Endothelial cell of umbilical vein (primary cell): ENCODE measurements at regions not wholly inside any gene's neighbourhood (a gene's known extent, or its start where the extent isn't known, plus 50 kb on each side); places are given as distances from the start of the nearest gene placed in this dataset.

Experiments used
- BruUV-seq: library from RNA; stranded (reverse); fragments of 400-500 nt; replicated peaks from 2 replicates; lab custom pipeline; 2021; lab: Mats Ljungman, UMichigan
- CTCF ChIA-PET: fragments of 300-600, 350-600 bp; sonication (Branson Sonifier 250); formaldehyde crosslinking; loops from one replicate; lab custom pipeline; 2021; ENCODE audit warnings: antibody characterized with exemption, inconsistent platforms; lab: Charles Lee
- POLR2A ChIA-PET: fragments of 300-600, 350-600 bp; sonication (Branson Sonifier 250); formaldehyde crosslinking; loops from one replicate; lab custom pipeline; 2021; ENCODE audit warnings: antibody characterized with exemption, inconsistent platforms; lab: Charles Lee
- DNase-seq: peaks from one replicate; pipeline ENCODE4 v3.0.0-alpha.2; 2011; ENCODE audit warnings: low read depth, low spot score
- FAIRE-seq: peaks from 2 replicates; lab custom pipeline; 2011; peaks lifted over from hg19 to GRCh38; lab: Jason Lieb, UNC
- H2AFZ ChIP-seq: 2 replicates; pipeline ENCODE4 v1.6.0; 2012; ENCODE audit warnings: low read depth, low read length, control low read depth, inconsistent platforms
- H3K27ac ChIP-seq: 2 replicates; pipeline ENCODE4 v1.5.1; 2011; ENCODE audit warnings: low read depth, mild to moderate bottlenecking, control low read depth, low read length, moderate library complexity; ENCODE audit not compliant: insufficient read depth
- H3K27me3 ChIP-seq, 2 experiments: 2 replicates each; pipeline versions ENCODE4 v1.6.0 to v1.6.1; 2011; ENCODE audit warnings: low read length in 2 of 2, mixed read lengths in 1 of 2; ENCODE audit not compliant: control insufficient read depth in 2 of 2, insufficient read depth in 2 of 2
- H3K36me3 ChIP-seq, 2 experiments: 2 replicates in 1 of 2; 3 replicates in 1 of 2; pipeline ENCODE4 v1.5.1; 2011; ENCODE audit warnings: low read length in 2 of 2, mild to moderate bottlenecking in 1 of 2, moderate library complexity in 1 of 2; ENCODE audit not compliant: control insufficient read depth in 2 of 2, insufficient read depth in 2 of 2; ENCODE audit errors: extremely low read depth in 1 of 2
- H3K4me1 ChIP-seq: 3 replicates; pipeline ENCODE4 v1.5.1; 2011; ENCODE audit warnings: mild to moderate bottlenecking, low read length; ENCODE audit not compliant: control insufficient read depth, insufficient read depth; ENCODE audit errors: extremely low read depth
- H3K4me2 ChIP-seq: 2 replicates; pipeline ENCODE4 v1.6.1; 2011; ENCODE audit warnings: low read length, control low read depth, mixed read lengths; ENCODE audit not compliant: insufficient read depth
- H3K4me3 ChIP-seq, 3 experiments: fragments of 200-600 bp in 1 of 3; sonication (generic), shearing (Covaris generic) in 1 of 3; replicated peaks in 1 of 3; 2 replicates each; pipeline ENCODE4 v1.5.1; 2011 to 2016; ENCODE audit warnings: control low read depth in 3 of 3, low read length in 3 of 3, mild to moderate bottlenecking in 2 of 3, inconsistent platforms in 1 of 3, low read depth in 1 of 3, moderate library complexity in 1 of 3; ENCODE audit not compliant: insufficient read depth in 1 of 3
- H3K79me2 ChIP-seq: 2 replicates; pipeline ENCODE4 v1.6.0; 2012; ENCODE audit warnings: low read length, inconsistent platforms; ENCODE audit not compliant: control insufficient read depth, insufficient read depth
- H3K9ac ChIP-seq: replicated peaks from 2 replicates; pipeline ENCODE3; 2011; ENCODE audit warnings: low read length, control low read depth; ENCODE audit not compliant: insufficient read depth; ENCODE audit errors: extremely low read depth
- H3K9me1 ChIP-seq: replicated peaks from 3 replicates; pipeline ENCODE4 v1.6.0; 2011; ENCODE audit warnings: mild to moderate bottlenecking, low read length; ENCODE audit not compliant: control insufficient read depth, insufficient read depth; ENCODE audit errors: extremely low read depth
- H3K9me3 ChIP-seq: replicated peaks from 2 replicates; pipeline ENCODE4 v1.5.1; 2012; ENCODE audit warnings: low read length, inconsistent platforms; ENCODE audit not compliant: control insufficient read depth, insufficient read depth
- H4K20me1 ChIP-seq: replicated peaks from 2 replicates; pipeline ENCODE3; 2011; ENCODE audit warnings: mild to moderate bottlenecking, low read length; ENCODE audit not compliant: control insufficient read depth, insufficient read depth; ENCODE audit errors: extremely low read depth
- EZH2 ChIP-seq: IDR thresholded peaks from 2 replicates; pipeline ENCODE4 v1.6.1; 2012; ENCODE audit warnings: borderline replicate concordance, low read depth, mild to moderate bottlenecking, moderate library complexity, low read length, inconsistent platforms; ENCODE audit not compliant: severe bottlenecking
- FOS ChIP-seq: IDR thresholded peaks from 2 replicates; pipeline ENCODE4 v1.6.1; 2011; ENCODE audit warnings: mild to moderate bottlenecking, low read length, moderate library complexity, borderline replicate concordance; ENCODE audit not compliant: insufficient read depth
- GATA2 ChIP-seq: IDR thresholded peaks from 2 replicates; pipeline ENCODE4 v1.7.0; 2011; ENCODE audit warnings: low read depth, mild to moderate bottlenecking, moderate library complexity, mixed read lengths, low read length; ENCODE audit not compliant: insufficient read length, insufficient read depth
- JUN ChIP-seq: IDR thresholded peaks from 2 replicates; pipeline ENCODE4 v1.6.1; 2011; ENCODE audit warnings: borderline replicate concordance, low read depth; ENCODE audit not compliant: insufficient read length, insufficient read depth
- MAX ChIP-seq: IDR thresholded peaks from 2 replicates; pipeline ENCODE4 v1.6.1; 2011; ENCODE audit not compliant: insufficient read depth, insufficient read length
- MYC ChIP-seq: IDR thresholded peaks from one replicate; pipeline ENCODE4 v1.6.1; 2011; ENCODE audit warnings: mild to moderate bottlenecking, low read depth, low read length
- POLR2A ChIP-seq: IDR thresholded peaks from 2 replicates; pipeline ENCODE4 v1.6.1; 2012; ENCODE audit warnings: low read depth, mild to moderate bottlenecking, control low read depth, low read length
- POLR2AphosphoS5 ChIP-seq: IDR thresholded peaks from 2 replicates; pipeline ENCODE4 v1.6.1; 2012; ENCODE audit warnings: low read depth, mild to moderate bottlenecking, control low read depth, low read length, moderate library complexity; ENCODE audit not compliant: insufficient read depth
- dilution Hi-C: fragments of 300-500 bp; cut with MboI; formaldehyde crosslinking; loops from one replicate; pipeline ENCODE4 v1.15.0; 2019; ENCODE audit warnings: low sequenced_read_pairs; ENCODE audit not compliant: extremely low pct_ligation_motif_present
- intact Hi-C: fragments of 100-400 bp; cut with micrococcal nuclease; formaldehyde crosslinking; loops from one replicate; pipeline ENCODE4 v1.10.0; 2022
- TF ChIP-seq, protein P1 (sequence below), 2 donors: IDR thresholded peaks; 1 replicate in 1 of 2; 2 replicates in 1 of 2; pipeline ENCODE4 v1.5.1; 2011; ENCODE audit warnings: low read length in 2 of 2, mild to moderate bottlenecking in 2 of 2, moderate library complexity in 2 of 2, control low read depth in 1 of 2, inconsistent platforms in 1 of 2, low read depth in 1 of 2; ENCODE audit not compliant: insufficient read depth in 1 of 2; ENCODE audit errors: extremely low read depth in 1 of 2

GRCh38 chr18:65527879-65528633, 222.8 kb upstream of the CDH7 start:
- intact Hi-C loops: no loop called here
- H3K36me3 ChIP-seq: no peaks in the 10 kb centered on the region
- TF ChIP-seq MYC: no peak
- TF ChIP-seq JUN: no peak
- no peak for TF ChIP-seq GATA2
- TF ChIP-seq, protein P1, sequence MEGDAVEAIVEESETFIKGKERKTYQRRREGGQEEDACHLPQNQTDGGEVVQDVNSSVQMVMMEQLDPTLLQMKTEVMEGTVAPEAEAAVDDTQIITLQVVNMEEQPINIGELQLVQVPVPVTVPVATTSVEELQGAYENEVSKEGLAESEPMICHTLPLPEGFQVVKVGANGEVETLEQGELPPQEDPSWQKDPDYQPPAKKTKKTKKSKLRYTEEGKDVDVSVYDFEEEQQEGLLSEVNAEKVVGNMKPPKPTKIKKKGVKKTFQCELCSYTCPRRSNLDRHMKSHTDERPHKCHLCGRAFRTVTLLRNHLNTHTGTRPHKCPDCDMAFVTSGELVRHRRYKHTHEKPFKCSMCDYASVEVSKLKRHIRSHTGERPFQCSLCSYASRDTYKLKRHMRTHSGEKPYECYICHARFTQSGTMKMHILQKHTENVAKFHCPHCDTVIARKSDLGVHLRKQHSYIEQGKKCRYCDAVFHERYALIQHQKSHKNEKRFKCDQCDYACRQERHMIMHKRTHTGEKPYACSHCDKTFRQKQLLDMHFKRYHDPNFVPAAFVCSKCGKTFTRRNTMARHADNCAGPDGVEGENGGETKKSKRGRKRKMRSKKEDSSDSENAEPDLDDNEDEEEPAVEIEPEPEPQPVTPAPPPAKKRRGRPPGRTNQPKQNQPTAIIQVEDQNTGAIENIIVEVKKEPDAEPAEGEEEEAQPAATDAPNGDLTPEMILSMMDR (IDR thresholded peaks at IDR 0.05; ENCODE audit: extremely low read depth in 1 of 2, insufficient read depth in 1 of 2, low read depth in 1 of 2, low read length in 2 of 2): no peak
- no peak for TF ChIP-seq POLR2AphosphoS5
- no peak for TF ChIP-seq MAX
- no peak for TF ChIP-seq POLR2A
- TF ChIP-seq EZH2: no peak
- no peak for TF ChIP-seq FOS
- no peak overlapping the region for H3K4me2 ChIP-seq
- H3K4me3 ChIP-seq: no peak overlapping the region
- H2AFZ ChIP-seq: no peak overlapping the region
- dilution Hi-C loops: no loop called here
- H3K27me3 ChIP-seq: no peaks in the 10 kb centered on the region
- ChIA-PET POLR2A (no interaction called here), CTCF (no interaction called here)
- no peak overlapping the region for H3K27ac ChIP-seq
- H3K9me3 ChIP-seq: no peaks in the 10 kb centered on the region
- H3K9me1 ChIP-seq: no peaks in the 10 kb centered on the region
- H3K4me1 ChIP-seq: no peaks in the 10 kb centered on the region
- H3K79me2 ChIP-seq: no peaks in the 10 kb centered on the region
- H3K9ac ChIP-seq: no peak overlapping the region
- FAIRE-seq: no peak
- no peak for DNase-seq
- no TSS peak for BruUV-seq
- H4K20me1 ChIP-seq: no peaks in the 10 kb centered on the region
